GM18502 (cell line): ENCODE measurements at regions not wholly inside any gene's neighbourhood (a gene's known extent, or its start where the extent isn't known, plus 50 kb on each side); places are given as distances from the start of the nearest gene placed in this dataset.

Experiments used
- ATAC-seq: cut with Tn5 transposase; IDR thresholded peaks from one replicate; pipeline ENCODE4 v1.9.1; 2021; ENCODE audit warnings: mild to moderate bottlenecking; ENCODE audit not compliant: unreplicated experiment, poor library complexity

DNA sequence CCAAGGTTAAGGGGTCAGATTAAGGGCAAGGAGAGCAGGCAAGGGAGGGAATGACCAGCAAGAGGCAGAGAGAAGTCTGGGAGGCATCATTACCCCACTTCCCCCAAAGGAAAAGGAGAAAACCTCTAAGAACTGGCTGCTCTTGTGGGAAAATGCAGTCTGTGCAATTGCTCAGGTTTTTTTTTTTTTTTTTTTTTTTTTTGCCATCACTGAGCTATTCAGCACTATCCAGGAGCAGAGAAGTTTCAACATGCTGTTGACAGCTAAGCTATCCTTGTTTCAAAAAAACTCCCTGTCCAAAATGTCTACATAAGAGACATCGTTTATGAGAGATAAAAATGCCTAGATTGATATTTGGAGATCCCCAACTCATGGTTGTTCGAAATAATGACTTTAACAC is 345.4 kb downstream of the TDRD15 start:
- no peak for ATAC-seq

DNA sequence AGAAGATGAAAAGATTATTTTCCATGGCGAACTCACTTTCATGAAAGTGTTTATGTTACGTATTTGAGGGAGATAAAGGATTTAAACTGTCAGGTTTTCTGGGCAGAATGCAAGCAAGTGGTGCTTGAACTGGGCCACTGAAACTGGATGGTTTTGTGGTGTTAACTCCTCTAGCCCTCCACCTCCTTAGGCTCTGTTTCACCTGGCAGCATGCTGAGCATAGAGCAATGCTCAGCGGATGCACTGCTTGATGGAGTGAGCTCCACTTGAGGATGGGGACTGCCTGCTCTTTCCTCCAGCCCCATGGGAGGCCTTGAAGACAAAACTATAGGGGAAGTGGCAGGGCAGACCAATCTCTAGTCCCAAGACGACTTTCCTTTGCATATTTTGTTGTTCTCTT is 345.8 kb downstream of the TDRD15 start:
- no peak for ATAC-seq

DNA sequence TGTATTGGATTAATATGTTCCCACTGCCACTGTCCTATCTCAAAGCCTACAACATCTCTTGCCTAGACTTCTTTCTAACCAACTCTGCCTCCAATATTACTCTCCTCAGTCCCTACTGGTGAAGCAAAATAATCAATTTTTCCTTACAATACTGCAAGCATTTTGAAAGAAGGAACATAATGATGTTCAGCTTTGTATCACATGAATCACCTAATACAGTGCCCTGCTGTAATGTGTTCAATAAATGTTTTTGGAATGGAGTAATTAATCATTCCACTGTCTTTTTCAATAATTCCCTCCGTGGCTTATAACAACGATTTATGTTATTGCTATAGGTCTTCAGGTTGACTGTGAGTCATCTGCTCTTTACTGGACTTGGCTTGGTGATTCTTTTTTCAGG is 356.4 kb downstream of the TDRD15 start:
- ATAC-seq, result no peak

DNA sequence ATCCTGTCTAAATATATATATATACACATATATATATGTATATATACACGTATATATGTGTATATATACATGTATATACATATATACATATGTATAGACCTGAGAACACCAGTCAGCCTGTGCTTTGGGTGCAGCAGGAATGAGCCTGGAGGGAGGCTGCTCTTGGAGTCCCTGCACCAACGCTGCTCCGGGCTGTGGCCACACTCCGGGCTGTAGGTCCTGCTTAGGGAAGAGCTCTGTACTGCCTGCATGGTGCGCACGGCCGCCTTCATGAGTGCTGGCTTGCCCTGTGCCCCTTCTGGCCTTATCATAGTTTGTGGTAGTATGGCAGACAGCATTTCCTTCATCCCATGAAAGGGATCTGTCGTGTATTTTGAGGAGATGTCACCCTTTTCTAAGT is 360.9 kb downstream of the TDRD15 start:
- ATAC-seq, result no peak

DNA sequence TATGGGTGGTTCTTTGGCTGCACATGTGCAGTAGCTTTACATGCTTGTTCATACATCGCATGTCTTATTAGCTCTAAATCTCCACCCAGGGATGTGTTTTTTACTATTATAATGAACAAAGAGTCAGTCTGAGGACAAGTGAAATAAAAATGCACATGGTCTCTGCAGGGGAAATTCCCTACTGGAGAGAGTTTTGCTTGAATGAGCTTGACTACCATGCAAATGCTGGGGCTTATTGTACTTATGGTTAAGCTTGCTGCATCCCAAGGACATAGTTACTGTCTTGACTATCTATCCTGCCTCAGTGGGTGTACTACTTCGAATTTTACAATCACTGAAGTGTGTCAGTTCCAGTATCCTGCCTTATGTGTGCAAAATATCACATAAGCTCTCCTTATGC is 362.7 kb downstream of the TDRD15 start:
- no peak for ATAC-seq

DNA sequence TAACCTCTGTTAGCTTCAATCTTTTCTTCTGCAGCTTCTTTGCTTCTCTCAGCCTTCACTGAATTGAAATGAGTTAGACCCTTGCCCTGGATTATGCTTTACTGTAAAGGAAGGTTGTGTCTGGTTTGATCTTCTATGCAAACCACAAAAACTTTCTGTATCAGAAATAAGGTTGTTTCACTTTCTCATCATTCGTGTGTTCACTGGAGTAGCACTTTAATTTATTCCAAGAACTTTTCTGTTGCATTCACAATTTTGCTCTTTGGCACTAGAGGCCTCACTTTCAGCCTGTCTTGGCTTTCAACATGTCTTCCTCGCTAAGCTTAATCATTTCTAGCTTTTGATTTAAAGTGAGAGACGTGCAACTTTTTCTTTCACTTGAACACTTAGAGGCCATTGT is 365.3 kb downstream of the TDRD15 start:
- ATAC-seq, result no peak

DNA sequence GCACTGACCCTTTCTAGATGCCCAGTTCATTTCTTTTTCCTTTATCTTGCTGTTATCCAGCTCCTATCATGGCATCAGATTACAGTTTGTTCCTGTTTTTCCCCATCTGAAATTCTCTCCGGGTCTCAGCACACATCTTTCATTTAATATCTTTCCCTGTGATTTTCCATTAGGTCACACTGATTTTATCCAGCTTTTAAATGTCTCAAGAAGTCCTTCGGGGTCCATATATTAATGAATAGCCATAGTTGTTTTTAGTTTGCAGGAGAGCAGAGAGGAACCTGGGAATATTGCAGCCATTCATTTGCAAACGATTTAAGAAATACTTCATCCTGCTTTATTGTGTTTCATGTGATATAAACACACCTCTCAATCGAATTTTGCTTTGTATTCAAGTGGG is 374.2 kb downstream of the TDRD15 start:
- ATAC-seq, result no peak

DNA sequence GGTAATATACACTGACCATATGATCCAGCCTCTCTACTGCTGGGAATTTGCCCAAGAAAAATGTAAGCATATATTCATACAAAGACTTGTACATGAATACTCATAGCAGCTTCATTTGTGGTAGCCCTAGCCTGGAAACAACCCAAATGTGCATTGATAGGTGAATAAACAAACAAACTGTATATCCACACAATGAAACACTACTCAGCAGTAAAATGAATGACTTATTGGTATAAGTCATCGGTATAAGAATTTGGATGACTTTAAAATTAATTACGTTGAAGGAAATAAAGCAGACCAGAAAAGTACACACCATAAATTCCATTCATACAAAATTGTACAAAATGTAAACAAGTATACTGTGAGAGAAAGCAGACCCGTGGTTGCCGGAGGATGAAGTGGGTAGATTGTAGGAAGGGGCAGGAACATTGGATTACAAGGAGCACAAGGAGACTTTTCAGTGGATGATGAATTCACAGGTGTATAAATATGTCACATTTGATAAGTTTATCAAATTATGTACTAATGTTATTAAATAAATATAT is 376.7 kb downstream of the TDRD15 start:
- no peak for ATAC-seq

DNA sequence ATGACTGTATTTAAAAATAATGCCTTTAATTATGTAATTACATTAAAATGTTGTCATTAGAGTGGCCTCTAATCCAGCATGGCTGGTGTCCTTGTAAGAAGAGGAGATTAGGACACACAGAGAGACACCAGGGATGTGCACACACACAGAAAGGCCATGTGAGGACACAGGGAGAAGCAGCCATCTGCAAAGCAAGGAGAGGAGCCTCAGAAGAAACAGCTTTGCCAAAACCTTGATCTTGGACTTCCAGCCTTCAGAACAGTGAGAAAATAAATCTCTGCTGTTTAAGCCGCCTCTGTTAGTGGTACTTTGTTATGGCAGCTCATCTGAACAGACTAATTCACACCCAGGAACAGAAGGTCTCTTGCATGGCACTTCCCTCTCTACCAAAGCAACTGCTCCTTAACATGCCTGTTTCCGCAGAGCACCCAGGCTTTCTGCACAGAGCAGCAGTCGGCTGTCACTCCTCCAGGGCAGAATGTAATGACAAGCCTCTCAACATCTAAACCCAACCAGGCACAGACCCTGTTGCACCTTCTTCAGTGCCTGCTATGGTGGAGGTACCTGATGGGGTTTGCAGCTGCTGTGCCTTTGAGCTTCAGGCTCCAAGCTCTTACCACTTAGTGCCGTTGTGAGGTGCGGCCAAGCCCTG is 377.7 kb downstream of the TDRD15 start:
- no peak for ATAC-seq

DNA sequence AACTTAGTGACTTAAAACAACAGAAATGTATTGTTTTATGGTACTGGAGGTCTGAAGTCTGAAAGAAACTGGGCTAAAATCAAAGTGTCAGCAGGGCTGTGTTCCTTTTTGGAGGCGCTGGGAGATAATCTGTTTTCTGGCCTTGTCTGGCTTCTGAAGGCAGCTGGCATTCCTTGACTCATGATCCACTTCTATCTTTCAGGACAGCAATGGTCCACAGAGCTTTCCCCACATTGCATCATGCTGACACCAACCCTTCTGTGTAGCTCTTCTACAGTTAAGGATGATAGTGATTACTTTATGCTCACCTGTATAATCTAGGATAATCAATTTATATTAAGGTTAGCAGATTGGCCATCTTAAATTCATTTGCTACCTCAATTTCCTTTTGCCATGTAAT is 392.1 kb downstream of the TDRD15 start:
- no peak for ATAC-seq

DNA sequence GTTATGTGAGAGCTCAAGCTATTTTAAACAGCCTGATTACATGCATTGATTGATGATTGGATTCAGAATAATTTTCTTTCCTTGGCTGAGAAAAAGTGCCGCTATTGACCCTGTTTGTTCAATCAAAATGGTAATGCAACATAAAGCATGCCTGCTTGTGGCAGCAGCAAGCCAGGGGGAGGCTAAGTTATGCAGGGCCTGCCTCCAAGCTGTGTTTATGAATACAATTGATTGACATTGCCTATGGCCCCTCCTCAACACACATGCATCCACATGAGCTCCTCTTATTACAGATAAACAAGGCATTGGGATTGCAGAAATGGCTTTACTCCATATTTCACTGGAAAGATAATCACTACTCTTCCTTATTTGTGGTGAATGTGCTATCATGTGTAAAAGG is 395.6 kb downstream of the TDRD15 start:
- ATAC-seq, result no peak

DNA sequence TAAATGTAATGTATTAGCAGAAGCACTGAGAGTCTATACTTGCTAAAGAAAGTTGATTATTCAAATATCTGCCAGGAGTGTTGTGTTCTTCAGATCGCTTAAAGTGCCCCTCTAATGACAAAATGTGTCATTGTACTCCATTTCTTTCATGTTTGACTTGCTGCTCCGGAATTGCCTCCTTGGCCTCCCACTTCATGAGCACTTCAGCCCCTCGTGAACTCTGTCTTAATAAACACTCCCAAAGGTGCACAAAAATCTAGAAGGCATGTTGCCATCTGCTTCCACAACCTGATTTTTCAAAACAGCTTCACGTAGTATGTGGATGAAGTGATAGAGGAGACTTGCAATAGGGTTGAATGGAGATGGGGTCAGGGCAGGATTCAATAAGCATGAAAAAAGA is 396.1 kb downstream of the TDRD15 start:
- no peak for ATAC-seq

DNA sequence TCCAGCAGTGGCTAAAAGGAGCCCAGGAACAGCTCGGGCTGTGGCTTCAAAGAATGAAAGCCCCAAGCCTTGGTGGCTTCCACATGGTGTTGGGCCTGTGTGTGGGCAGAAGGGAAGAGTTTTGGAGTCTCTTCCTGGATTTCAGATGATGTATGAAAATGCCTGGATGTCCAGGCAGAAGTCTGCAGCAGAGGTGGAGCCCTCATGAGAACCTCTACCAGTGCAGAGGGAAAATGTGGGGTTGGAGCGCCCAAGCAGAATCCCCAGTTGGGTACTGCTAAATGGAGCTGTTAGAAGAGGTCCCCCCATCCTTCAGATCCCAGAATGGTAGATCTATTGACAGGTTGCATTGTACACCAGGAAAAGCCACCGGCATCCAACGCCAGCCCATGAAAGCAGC is 412.1 kb downstream of the TDRD15 start:
- no peak for ATAC-seq

DNA sequence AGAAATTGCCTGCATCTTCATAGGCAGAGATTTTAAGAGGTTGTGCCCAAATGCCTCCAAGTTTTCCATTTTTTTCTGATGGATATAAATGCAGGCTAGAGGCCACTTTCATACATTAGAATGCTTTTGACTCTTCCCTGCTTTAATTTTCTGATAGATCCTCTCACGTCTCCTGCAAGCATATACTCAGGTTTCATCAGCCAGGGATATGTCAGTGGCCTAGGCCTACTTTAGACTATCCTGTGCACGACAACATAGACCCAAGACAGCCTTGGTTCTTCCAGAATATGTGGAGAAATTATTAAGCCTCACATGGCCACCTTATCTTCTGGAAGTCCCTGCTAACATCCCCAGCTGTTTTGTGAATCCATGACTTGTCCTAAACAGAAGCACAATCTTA is 415.9 kb downstream of the TDRD15 start:
- no peak for ATAC-seq

DNA sequence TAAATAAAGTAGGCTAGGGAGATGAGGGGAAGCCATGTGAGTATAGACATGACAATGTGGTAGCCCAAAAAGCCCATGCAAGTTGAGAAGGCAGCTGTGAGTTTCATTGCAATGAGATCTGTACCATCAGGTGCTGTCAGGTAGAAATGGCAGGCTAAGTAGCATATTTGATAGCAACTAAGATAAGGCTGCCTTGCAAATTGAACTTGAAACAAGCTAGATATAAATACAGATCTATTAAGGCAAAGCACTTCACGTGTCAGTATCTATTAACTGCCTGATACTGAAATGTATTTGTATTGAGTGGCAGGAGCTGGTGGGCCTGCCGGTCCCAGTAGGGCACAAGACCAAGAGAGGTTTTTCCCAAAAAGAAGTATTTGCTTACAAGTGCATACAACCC is 419.9 kb downstream of the TDRD15 start:
- ATAC-seq, result no peak

DNA sequence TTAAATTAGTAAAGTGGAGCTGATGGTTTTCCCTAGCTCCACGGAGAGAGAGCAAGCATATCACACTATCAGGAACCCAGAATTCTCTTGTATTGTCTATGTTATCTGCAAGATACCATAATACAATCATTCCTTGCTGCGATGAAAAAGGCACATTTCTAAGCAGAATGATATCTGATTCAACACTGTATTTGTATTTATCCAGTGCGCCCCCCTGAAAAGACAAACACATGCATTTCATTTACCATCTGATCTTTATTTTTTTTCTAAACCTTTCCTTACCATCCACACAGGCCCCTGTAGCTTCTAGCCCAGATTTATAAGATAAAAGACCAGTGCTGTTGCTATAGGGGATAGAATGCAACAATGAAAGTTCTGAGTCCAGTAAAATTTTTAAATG is 420.6 kb downstream of the TDRD15 start:
- no peak for ATAC-seq

DNA sequence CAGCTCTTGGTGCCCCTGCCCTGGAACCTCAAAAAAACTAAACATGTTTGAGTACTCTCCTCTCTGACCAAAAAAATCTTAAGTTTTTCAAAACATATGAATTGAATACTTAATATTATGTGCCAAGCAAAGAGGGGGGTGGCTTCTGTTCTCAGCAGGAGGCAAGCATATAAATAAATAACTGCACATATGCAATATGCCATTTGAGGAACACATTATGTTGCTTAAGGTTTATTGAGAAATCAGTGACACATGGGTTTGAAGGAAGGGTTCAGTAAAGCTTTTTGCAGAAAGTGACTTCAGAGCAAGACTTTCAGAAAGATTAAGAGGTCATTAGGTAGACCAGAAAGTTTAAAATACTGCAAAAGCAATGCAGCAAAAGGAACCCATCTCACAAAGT is 429.2 kb downstream of the TDRD15 start:
- ATAC-seq, result no peak

DNA sequence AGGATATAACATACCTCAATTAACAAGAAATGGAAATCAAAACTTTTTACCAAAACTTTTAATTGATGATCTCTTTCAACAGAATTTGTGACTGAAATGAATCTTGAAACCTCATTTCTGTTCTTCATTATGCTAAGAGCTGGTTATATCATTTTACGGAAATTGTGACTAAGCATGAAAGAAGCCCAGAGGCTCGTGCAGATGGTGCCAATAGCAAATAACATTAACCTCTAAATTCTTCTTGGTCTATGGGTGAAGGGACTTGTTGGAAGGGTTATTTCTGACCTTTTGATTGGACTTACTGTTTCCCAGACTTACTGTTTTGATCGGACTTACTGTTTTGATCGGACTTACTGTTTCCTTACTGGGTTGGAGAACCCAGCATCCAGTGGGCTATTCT is 435.6 kb downstream of the TDRD15 start:
- ATAC-seq, result no peak

DNA sequence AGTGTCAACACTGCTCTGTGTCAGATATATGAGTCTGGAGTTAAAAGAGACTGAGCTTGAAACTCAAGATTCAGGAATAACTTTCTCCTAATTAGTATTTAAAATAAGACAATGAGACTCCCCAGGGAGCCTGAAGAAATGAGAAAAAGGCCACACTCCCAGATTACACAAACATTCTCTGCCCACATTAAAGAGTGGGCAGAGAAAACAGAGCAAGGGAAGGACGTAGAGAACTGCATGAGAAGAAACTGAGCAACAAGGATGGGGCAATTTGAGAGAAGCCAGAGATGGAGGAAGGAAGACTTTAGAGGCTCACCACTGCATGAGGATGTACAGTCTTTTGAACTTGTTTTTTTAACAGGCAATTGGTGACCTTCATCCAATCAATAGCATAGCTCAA is 438.2 kb downstream of the TDRD15 start:
- no peak for ATAC-seq

DNA sequence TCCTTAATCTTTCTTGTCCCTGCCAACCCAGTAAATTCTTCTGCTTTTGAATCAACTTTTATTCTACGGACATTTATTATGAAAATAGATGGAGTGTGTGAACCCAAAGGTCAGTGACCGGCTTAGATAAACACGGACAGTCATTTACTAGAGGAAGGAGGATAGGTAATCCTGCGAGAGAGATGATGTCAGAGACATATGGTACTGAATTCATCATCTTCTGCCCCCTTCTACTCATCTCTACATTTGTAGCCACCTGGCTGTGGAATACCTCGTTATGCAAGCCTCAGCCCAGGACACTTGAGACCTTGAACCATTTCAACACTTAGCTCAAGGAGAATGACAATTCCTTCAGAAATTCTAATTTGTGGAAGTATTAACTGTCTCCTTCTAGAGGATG is 443.6 kb downstream of the TDRD15 start:
- ATAC-seq, result no peak

DNA sequence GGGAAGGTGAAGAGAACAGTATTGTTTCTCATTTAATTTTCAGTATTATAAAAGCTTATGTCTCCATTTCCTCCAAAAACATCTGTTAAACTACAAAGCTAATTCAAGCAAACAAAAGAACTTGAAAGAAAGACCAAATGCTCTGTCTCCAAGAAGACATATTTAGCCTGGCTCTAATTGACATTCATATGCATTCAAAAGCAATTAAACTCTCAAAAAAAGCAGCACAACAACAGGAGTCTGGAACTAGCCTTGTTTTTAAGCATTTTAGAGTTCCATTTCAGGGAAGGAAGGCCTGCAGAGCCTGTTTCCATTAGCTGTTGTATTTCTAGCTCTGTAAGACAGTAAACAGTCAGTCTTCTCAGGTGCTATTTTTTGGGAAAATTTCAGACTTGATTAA is 447.9 kb downstream of the TDRD15 start:
- no peak for ATAC-seq

DNA sequence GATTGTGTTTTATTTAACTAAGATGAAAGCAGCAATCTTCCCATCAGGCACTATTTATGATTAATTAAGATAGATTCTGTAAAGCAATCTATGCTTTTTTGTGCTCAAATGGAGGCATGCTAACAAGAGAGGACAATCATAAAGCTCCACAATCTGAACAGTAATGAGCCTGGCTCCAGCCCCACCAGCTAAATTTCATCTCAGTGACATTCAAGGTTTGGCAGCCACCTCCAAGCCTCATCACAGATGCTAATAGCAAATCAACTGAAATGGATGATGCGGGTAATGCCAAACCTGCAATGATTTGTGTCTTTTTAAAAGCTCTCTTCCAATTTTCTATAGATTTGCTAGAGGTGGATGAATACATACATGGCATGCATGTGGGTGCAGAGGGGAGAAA is 456.6 kb downstream of the TDRD15 start:
- ATAC-seq, result no peak

DNA sequence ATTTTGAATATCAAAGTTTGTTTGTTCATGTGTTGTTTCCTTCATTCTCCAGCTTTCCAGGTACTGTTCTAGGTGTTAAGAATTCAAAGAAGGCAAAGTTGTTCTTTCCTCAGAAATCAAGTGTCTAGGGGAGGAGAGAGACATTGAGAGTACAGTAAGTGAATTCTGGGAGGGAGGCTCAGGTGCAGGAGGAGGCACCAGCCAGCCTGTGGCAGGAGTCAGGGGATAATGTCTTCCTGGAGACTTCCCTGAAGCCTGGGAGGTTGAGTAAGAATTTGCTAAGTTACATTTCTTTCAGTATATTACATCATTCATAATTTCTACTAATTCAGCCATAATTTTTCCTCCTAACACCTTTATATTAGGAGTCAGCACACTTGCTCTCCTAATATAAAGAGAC is 462.1 kb downstream of the TDRD15 start:
- ATAC-seq, result no peak
